HG02970 (cell line): ENCODE measurements at regions not wholly inside any gene's neighbourhood (a gene's known extent, or its start where the extent isn't known, plus 50 kb on each side); places are given as distances from the start of the nearest gene placed in this dataset.
A peak's percentile ranks its signal among the peaks of the same experiment; 100 is the strongest.
"Not testable (repeated sequence)": the region's sequence is repeated elsewhere in the genome, so short reads cannot be mapped to it uniquely, and the experiment has no call there.

Experiments used
- ATAC-seq: cut with Tn5 transposase; IDR thresholded peaks from one replicate; pipeline ENCODE4 v1.9.1; 2021; ENCODE audit warnings: mild to moderate bottlenecking, moderate library complexity, moderate number of reproducible peaks; ENCODE audit not compliant: unreplicated experiment, low FRiP score

DNA sequence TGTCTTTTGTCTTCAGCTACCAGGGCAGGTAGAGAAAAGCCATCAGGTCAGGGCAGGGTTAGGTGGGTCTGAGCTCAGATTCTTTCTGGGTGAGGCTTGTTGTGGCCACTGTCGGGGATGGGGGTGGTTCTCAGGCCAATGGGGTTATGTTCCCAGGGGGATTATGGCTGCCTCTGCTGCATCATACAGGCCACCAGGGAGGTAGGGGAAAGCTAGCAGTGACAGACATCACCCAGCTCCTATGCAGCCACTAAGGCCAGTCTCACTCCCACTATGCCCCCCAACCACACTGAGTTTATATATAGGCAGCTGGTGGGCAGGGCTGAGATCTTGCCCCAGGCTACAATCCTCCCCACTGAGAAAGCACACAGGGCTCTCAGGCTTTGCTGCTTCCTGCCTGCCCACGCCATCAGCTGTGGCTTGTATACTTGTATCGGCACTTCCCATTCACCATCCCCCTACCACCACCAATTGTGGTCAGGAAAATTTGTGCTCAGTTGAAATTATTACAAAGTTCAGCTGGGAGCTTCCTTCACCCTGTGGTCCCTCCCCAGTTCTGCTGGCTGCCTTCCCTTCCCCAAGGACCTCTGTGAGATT lies 72.6 kb upstream of the PTPN13 start:
- no peak for ATAC-seq

DNA sequence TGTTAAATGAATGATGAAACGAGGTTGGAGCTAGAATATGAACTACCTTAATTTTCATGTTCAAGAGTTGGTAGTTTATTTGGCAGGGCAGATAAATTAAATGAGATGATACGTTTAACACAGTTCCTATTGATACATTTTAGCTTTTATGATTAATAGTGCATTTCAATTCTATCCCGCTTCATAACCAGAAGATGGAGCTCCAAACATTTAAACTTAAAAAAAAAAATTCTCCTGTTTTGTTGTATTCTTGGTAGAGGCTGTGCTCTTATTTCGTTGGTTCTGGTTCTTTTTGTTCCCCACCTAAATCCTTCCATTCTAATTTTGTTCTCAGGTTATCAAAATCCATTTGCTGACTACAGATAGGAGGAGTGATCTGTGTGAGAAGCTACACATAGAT lies 71.8 kb upstream of the PTPN13 start:
- no peak for ATAC-seq

DNA sequence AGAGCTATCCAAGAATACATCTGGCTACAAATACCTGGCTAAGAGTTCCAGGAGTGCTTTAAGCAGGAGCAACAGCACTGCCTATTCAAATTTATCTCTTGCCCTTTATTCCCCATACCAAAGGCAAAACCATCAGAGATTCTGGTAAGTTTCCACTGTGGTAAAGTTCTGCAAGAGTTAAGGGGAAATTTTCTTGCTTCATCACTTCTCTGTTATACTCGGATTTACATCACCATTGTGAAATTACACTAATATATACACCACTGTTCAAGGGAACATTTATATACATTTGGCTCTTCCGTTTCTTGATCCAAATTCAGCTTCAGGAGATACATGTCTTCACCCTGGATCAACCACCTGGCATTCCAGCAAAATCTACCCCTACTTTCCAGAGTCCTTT lies 70.8 kb upstream of the PTPN13 start:
- ATAC-seq, result no peak

DNA sequence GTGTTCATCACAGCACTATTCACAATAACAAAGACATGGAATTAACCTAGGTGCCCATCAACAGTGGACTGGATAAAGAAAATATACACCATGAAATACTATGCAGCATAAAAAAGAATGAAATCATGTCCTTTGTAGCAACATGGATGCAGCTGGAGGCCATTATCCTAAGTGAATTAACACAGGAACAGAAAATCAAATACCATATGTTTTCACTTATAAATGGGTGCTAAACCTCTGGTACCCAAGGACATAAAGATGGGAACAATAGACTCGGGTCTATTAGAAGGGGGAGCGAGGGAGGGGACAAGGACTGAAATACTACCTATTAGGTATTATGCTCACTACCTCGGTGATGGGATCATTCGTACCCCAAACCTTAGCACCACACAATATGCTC lies 66.4 kb upstream of the PTPN13 start:
- not testable (repeated sequence) for ATAC-seq

DNA sequence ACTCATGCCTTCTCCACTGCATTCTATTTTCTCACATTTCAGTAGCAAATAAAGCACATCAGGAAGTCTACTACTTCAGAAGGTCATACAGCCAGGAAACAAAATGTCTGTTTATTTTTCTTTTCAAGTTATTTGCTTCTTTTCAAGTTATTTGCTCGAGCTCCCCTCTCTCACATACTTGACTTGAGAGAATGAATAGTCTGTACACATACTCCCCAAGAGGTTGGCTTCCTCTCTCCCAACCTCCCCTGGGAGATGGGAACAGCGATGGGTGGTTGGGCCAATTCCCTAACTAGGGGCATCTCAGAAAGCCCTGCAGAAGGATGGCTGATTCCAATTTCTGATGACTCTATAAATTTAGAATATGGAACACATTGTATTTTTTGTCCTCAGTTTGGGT lies 64.7 kb upstream of the PTPN13 start:
- no peak for ATAC-seq

DNA sequence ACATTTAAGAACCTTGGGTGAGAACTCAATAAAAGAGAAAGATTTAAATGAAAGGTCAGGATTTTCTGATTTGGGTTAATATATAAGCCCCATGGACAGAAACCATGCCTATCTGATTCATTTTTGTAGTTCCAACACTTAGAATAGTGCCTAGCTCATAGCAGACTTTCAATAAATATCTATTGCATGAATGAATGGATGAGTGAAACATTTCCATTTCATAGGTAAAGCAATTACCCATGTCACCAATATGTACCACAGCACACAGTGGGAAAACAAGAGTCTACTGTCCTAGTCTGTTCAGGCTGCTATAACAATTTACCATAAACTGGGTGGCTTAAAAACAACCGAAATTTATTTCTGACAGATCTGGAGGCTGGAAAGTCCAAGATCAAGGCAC lies 63.9 kb upstream of the PTPN13 start:
- peak; percentile 54 for ATAC-seq

DNA sequence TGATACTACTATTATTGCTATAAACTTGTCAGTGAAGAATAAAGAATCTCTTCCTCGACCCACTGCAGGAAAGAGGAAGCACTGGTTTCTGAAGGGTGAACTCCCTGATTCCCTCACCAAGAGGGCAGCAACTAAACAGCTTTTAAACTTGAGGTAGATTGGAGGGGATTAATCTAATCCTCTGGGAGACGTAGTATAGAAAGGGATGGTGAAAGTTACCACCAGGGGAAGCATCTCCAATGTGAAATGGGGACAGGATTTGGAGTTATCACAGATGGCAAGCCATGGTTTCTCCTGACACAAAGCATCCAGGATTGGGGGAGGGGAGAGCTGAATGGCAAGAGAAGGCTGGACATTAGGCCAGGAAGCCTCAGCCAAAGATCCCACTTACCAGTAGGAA lies 62.7 kb upstream of the PTPN13 start:
- ATAC-seq, result no peak

DNA sequence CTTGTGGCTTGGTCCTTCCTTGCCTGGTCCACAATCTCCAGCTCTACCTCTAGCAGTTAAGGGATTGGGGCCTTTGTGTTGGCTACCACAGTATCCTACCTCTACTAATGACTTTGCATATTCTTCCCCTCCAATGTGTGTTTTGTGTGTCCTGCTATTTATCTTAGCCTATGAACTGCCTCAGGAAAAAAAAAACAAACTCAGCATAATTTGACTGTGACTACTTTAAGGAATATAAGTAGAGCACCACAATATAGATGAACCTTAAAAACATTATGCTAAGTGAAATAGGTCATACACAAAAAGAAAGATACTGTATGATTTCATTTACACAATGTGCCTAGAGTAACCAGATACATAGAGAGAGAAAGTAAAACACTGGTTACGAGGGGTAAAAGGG lies 61.3 kb upstream of the PTPN13 start:
- ATAC-seq, result no peak

DNA sequence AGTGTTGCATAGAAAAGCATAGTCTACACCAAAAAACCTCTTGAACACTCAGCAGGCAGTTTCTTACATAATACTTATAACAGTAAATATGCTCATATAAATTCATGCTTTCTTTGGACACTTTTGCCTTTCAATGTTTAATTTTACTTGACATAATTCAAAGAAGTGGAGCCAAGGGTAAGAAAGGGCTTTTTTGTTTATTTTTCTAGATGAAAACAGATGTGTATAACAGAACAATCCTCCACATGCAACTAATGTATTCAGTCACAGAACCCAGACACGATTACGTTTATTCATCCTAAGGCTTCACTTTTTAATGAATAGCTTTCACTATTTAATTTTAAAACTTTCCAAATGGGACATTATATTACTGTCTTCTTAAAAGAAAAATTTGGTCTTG lies 58.0 kb upstream of the PTPN13 start:
- no peak for ATAC-seq

DNA sequence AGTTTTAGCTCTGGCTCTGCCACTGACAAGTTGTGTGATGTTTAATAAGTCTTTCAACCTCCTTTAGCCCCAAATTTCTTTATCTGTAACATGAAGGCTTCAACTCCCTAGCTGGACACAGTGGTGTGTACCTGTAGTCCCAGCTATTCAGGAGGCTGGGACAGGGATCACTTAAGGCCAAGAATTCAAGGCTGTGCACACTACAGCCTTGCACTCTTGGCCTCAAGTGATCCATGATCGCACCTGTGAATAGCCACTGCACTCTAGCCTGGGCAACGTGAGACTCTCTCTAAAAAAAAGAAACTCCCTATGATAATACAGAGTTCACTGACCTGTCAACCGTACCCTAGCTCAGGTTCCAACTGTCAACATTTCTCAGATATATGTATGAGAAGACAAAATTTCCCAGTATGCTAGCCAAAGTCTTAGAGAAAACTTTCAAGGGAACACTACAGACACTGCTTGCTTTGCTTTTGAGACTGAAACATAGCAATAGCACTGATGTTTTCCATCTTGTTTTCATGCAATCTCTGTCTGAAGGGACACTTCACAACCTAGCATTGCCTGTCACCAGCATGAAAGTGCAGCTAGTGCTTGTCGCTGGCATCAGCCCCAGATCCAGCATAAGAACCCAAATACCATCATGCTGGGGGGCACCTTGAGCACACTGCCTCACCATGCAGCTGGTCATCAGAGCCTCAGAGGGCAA lies 51.6 kb upstream of the PTPN13 start:
- ATAC-seq, result no peak

DNA sequence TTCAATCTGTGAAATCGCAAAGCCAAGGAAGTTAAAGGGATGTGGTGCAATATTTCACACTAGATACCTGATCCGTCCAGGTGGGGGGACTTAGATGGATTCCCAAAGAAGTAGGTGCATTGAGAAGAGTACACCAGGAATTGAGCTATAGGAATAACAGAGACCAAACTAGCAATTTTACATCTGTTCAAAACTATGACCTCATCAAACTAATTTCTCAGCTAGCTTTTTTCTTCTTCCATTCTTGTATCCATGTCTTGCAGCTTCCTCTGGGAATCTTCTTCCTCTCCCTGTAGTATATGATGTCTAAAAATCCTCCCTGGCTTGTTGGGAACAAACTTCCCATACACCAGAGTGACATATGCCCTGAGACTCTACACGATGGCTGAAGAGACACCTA lies 51.0 kb upstream of the PTPN13 start:
- no peak for ATAC-seq

DNA sequence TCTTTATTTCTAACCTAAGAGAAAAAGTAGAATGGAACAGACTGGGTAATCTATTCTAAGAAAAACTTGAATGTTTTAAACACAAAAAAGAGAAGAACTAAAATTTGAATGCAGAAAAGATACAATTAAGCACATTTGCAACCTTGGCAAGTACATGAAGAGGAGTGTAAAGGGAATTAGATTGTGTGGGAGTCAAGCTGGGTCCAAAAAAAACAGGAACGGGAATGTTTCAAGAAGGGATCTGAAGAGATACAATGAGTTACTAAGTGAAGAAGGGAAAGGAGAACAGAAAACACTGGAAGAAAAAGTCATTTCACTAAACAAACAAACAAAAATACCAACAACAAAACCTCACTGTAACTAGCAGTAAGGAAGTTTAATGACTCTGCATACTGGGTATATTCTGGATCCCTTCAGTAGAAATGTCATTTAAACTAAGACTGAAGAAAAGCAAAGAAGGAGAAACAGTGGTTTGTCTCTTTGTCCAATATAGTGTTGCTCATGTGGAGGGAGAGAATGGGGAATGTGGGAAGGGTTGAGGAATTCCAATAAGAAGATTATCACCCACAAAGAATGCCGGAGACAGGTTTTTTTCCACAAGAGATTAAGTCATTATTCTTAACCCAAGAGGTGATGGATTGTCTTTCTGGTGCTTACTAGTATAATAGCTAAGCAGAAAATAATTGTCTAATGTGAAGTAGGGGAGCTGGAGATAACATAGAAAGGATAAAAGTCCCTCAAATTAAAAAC lies 50.4 kb upstream of the PTPN13 start:
- ATAC-seq, result no peak

DNA sequence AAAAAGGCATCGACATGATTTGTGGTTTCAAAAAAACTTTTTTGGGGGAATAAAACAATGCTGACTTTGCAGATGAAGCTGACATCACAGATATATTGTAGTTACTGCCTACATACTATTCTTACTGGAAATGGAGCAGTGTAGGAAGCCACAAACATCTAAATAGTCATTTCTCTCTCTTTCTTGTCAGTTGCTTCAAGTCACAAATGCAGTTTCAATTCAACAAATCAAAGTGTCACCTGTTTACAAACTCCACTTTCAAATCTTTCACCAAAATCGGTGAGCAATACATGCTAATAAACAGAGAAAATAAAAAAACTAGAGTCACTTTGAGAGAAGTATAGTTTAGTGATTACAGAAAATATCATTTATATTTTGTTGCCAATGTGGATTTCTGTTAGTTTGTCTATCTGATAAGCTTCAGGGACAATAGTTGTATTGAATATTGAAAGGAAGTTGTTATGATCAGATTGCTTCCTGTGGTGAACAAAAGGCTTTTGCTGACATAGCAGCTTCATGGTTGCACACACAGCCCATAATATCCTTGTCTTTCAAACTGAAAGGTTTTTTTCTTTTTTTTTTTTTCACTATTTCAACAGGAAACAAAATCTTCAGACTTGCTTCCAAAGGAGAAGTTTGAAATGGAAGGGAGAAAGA lies 49.7 kb upstream of the PTPN13 start:
- peak; percentile 78 for ATAC-seq
